Common myeloid progenitor, CD34-positive (primary cell): ENCODE measurements at regions not wholly inside any gene's neighbourhood (a gene's known extent, or its start where the extent isn't known, plus 50 kb on each side); places are given as distances from the start of the nearest gene placed in this dataset.

Experiments used
- CTCF ChIA-PET: fragments of 350-600 bp; sonication (Branson Sonifier 250); formaldehyde crosslinking; loops from one replicate; lab custom pipeline; 2021; ENCODE audit warnings: antibody characterized with exemption; lab: Charles Lee
- POLR2A ChIA-PET: fragments of 350-600 bp; sonication (Branson Sonifier 250); formaldehyde crosslinking; loops from one replicate; lab custom pipeline; 2021; ENCODE audit warnings: antibody characterized with exemption; lab: Charles Lee
- DNase-seq, 3 donors: peaks; one replicate each; pipeline versions ENCODE4 v3.0.0 to v3.0.0-alpha.2; 2013
- H3K27ac ChIP-seq, 2 experiments: 1 replicate in 1 of 2; 2 replicates in 1 of 2; pipeline ENCODE4 v1.7.0; 2013; ENCODE audit warnings: inconsistent platforms in 2 of 2, low read length in 2 of 2, mild to moderate bottlenecking in 2 of 2, low read depth in 1 of 2, moderate library complexity in 1 of 2; ENCODE audit not compliant: severe bottlenecking in 2 of 2, insufficient read depth in 1 of 2, poor library complexity in 1 of 2
- H3K27me3 ChIP-seq, 5 experiments: replicated peaks in 2 of 5; 1 replicate in 3 of 5; 2 replicates in 2 of 5; pipeline versions ENCODE4 v1.6.1 to v1.7.0; 2013; ENCODE audit warnings: low read length in 4 of 5, mild to moderate bottlenecking in 2 of 5, moderate library complexity in 2 of 5, inconsistent platforms in 1 of 5; ENCODE audit not compliant: insufficient read depth in 5 of 5, control insufficient read depth in 4 of 5
- H3K36me3 ChIP-seq, 4 experiments: 1 replicate in 2 of 4; 2 replicates in 2 of 4; pipeline versions ENCODE4 v1.6.1 to v1.7.0; 2013; ENCODE audit warnings: low read length in 3 of 4, control low read depth in 1 of 4, mild to moderate bottlenecking in 1 of 4; ENCODE audit not compliant: control insufficient read depth in 4 of 4, insufficient read depth in 4 of 4
- H3K4me1 ChIP-seq, 4 experiments: 1 replicate in 3 of 4; 2 replicates in 1 of 4; pipeline versions ENCODE4 v1.6.1 to v1.7.1; 2013; ENCODE audit warnings: low read length in 3 of 4, mild to moderate bottlenecking in 3 of 4, control low read depth in 1 of 4, inconsistent platforms in 1 of 4, moderate library complexity in 1 of 4; ENCODE audit not compliant: control insufficient read depth in 4 of 4, insufficient read depth in 4 of 4; ENCODE audit errors: control extremely low read depth in 1 of 4
- H3K4me3 ChIP-seq, 7 experiments: 1 replicate in 4 of 7; 2 replicates in 3 of 7; pipeline versions ENCODE4 v1.5.1 to v1.7.0; 2013; ENCODE audit warnings: mild to moderate bottlenecking in 7 of 7, low read length in 6 of 7, moderate library complexity in 6 of 7, inconsistent platforms in 2 of 7, low read depth in 2 of 7, control low read depth in 1 of 7; ENCODE audit not compliant: insufficient read depth in 4 of 7, control insufficient read depth in 1 of 7; ENCODE audit errors: extremely low read depth in 1 of 7
- H3K9me3 ChIP-seq, 5 experiments: 1 replicate in 4 of 5; 2 replicates in 1 of 5; pipeline versions ENCODE4 v1.6.1 to v1.7.1; 2013; ENCODE audit warnings: low read length in 4 of 5, mild to moderate bottlenecking in 2 of 5, inconsistent platforms in 1 of 5, low read depth in 1 of 5, moderate library complexity in 1 of 5; ENCODE audit not compliant: control insufficient read depth in 4 of 5, insufficient read depth in 2 of 5; ENCODE audit errors: control extremely low read depth in 1 of 5
- WGBS: methylation state at CpG from one replicate; pipeline ENCODE4 v1.1.5; 2013; ENCODE audit not compliant: insufficient coverage; 5-methylcytosine and 5-hydroxymethylcytosine counted together

DNA sequence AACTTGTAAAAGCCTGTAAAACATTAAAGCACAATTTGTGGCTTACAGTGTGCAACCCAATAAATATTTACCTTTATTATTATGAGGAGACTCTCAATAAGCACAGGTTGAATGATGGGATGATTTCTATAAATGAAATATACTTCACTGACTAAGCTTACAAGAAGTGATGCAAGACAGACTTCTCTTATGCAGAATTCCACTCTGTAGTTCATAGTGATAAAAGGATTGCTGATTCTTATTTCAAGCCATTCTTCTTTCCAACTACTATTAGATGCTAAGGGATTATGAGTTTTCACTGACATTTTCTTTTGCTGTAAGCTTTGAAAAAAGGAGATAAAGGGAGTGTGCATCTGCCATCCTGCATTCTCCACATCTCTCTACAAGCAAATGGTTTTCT, 149.0 kb upstream of the ARG1 start:
- Histone ChIP-seq H3K4me1 (no peaks in the 10 kb centered on the region), H3K4me3 (no peak overlapping the region), H3K27ac (no peak overlapping the region), H3K36me3 (no peaks in the 10 kb centered on the region), H3K27me3 (no peaks in the 10 kb centered on the region), H3K9me3 (peaks cover 0 to under 1% (median 0%) of the 10 kb centered on the region in 5 experiments)
- no peak for DNase-seq
- ChIA-PET CTCF (no interaction called here), POLR2A (no interaction called here)

DNA sequence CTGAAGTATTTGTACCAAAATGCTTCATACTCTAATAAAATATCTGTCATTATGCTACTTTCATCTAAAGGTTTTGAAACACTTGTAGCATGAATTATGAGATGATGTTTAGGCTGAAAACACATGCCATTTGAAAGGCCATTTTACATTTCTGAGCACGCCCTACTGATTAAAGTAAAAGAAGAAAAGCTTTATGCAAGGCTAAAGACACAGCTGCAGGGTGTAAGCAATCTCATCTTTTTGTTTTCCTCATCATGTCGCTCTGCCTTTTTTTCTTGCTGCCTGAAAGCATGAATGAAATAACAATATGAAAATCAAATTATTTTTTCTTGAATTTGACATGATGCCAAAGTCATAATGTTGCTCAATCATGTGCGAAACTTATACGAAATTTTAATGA, 148.6 kb upstream of the ARG1 start:
- H3K36me3 ChIP-seq: no peaks in the 10 kb centered on the region
- H3K9me3 ChIP-seq: no peaks in the 10 kb centered on the region
- 100% methylated on average over 1 of the region's 4 CpGs for WGBS
- H3K27ac ChIP-seq: no peak overlapping the region
- no peaks in the 10 kb centered on the region for H3K4me1 ChIP-seq
- no peaks in the 10 kb centered on the region for H3K27me3 ChIP-seq
- POLR2A ChIA-PET: no interaction called here
- no peak overlapping the region for H3K4me3 ChIP-seq
- CTCF ChIA-PET: no interaction called here
- no peak for DNase-seq

DNA sequence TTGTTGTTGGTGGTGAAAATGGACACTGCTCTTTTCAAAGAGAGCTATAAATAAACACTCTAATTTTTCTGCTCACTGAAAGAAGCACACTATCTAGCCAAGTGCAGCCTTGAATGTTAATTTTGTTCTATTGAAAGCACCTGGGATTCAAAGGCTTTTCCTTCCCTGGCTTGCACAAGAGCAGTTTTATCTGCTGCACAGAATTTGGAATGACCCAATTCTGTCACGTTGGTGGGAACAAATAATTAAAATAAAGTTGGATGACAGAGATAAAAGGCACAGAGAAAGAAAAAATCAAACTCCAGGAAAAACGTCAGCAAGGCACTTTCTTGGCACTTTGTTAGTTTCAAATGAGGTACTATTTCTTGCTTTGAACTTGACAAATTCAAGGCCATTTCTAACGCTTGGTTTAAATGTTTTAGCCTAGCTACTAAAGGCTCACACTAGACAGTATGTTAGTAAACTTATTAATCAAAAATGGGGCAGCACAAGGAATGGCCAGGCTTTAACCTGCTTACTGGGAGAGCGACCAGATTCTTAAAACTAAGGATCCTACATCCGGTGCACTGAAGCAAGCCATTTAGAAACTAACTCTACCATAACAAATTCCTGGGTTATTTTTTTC, 145.5 kb upstream of the ARG1 start:
- H3K4me1 ChIP-seq: no peaks in the 10 kb centered on the region
- no peak for DNase-seq
- H3K27me3 ChIP-seq: no peaks in the 10 kb centered on the region
- no peaks in the 10 kb centered on the region for H3K36me3 ChIP-seq
- WGBS: 100% methylated on average over 3 of the region's 5 CpGs
- ChIA-PET CTCF (no interaction called here), POLR2A (interaction anchor here (0.6 kb wide), 1 partner anchor 51 kb away, joined by 3 read pairs; no protein-coding TSS in a partner anchor)
- H3K9me3 ChIP-seq: peaks cover 0 to 2% (median 0%) of the 10 kb centered on the region in 5 experiments
- no peak overlapping the region for H3K27ac ChIP-seq
- H3K4me3 ChIP-seq: no peak overlapping the region

DNA sequence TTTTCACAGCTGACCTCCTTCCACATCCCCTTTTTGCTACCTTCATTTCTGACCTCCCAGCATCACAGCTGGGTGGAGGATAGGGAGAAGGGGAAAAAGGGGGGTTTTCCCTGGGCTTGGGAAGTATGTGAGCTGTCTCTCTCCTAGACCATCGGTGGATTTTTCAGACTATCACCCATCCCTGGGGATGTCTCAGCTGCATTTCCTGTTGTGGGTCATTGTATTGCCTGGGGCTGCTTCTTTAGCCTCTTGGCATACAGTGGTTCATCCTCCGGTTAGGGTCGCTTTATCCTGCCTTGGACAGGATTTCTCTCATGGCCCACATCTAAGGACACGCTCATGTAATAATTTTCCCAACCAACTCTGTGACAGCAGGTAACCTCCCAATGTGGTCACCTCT, 142.5 kb upstream of the ARG1 start:
- DNase-seq: no peak
- H3K36me3 ChIP-seq: no peaks in the 10 kb centered on the region
- no peak overlapping the region for H3K27ac ChIP-seq
- no peaks in the 10 kb centered on the region for H3K27me3 ChIP-seq
- ChIA-PET CTCF (no interaction called here), POLR2A (no interaction called here)
- H3K9me3 ChIP-seq: peaks cover 0 to 2% (median 0%) of the 10 kb centered on the region in 5 experiments
- H3K4me3 ChIP-seq: no peak overlapping the region
- 100% methylated on average over 4 of the region's 4 CpGs for WGBS
- H3K4me1 ChIP-seq: no peaks in the 10 kb centered on the region

DNA sequence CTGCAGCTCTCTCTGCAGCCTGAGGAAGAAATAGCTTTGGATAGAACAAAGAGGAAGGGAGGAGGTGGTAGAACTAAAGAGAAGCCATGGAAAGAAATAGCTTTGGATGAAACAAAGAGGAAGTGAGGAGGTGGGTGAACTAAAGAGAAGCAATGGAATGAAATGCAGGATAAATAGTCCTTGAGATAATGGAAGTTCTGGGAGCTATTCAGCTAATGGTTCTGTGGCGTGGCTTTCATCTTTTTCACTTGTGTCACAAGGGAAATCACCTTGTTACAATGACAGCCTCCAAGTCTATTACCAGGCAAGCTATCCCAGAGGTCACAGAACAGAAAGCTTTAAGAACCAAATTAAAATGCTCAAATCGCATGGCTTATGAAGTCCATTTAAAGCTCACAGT, 141.3 kb upstream of the ARG1 start:
- CTCF ChIA-PET: interaction anchor here (0.8 kb wide), 1 partner anchor 9 kb away, joined by 3 read pairs; no protein-coding TSS in a partner anchor
- Histone ChIP-seq H3K9me3 (peaks cover 0 to 2% (median 0%) of the 10 kb centered on the region in 5 experiments), H3K27me3 (no peaks in the 10 kb centered on the region), H3K4me3 (no peak overlapping the region), H3K36me3 (no peaks in the 10 kb centered on the region), H3K27ac (no peak overlapping the region), H3K4me1 (no peaks in the 10 kb centered on the region)
- POLR2A ChIA-PET: no interaction called here
- 100% methylated on average over 2 of the region's 2 CpGs for WGBS
- no peak for DNase-seq

DNA sequence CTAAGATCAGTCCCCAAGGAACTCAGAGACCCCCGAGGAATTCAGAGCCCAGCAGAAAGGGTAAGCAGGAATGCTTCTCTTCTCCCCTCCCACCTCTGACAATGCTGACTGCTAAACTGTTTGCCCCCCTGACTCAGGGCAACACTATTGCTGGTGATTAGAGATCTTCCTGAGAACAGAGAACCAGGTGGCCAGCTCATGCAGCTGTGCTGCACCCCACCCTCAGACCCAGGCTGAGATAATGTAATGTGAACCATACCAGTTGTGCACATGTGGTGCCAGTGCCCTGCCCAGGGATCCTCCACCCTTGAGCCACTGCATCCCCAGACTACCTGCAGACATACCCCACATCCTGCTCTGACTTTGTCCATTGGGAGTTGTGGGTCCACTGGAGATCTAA, 139.1 kb upstream of the ARG1 start:
- Histone ChIP-seq H3K36me3 (no peaks in the 10 kb centered on the region), H3K4me1 (no peaks in the 10 kb centered on the region), H3K4me3 (no peak overlapping the region), H3K27me3 (no peaks in the 10 kb centered on the region), H3K27ac (no peak overlapping the region), H3K9me3 (peaks cover 0 to 2% (median 0%) of the 10 kb centered on the region in 5 experiments)
- no peak for DNase-seq
- POLR2A ChIA-PET: no interaction called here
- 100% methylated on average over 1 of the region's 1 CpG for WGBS
- CTCF ChIA-PET: no interaction called here

DNA sequence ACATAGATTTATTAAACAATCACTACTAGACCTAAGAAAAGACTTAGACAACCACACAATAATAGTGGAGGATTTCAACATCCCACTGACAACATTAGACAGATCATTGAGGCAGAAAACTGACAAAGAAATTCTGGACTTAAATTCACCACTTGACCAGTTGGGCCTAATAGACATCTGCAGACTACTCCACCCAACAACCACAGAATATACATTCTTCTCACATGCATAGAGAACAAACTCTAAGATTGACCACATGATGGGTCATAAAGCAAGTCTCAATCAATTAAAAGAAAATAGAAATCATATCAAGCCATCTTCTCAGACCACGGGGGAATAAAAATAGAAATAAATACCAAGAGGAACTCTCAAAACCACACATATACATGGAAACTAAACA, 136.7 kb upstream of the ARG1 start:
- Histone ChIP-seq H3K9me3 (peaks cover 0 to 2% (median 0%) of the 10 kb centered on the region in 5 experiments), H3K36me3 (no peaks in the 10 kb centered on the region), H3K27me3 (no peaks in the 10 kb centered on the region), H3K4me3 (no peak overlapping the region), H3K4me1 (no peaks in the 10 kb centered on the region), H3K27ac (no peak overlapping the region)
- WGBS: no CpG with 5 or more reads among the region's 1 CpG
- ChIA-PET CTCF (no interaction called here), POLR2A (no interaction called here)
- no peak for DNase-seq
